HT1080 (cell line): ENCODE measurements at regions not wholly inside any gene's neighbourhood (a gene's known extent, or its start where the extent isn't known, plus 50 kb on each side); places are given as distances from the start of the nearest gene placed in this dataset.

ENCODE experiments used
- DNase-seq: peaks from one replicate; pipeline ENCODE4 v3.0.0-alpha.2; 2015; ENCODE audit warnings: low read depth

GRCh38 chr2:14235667-14236066, 396.9 kb upstream of the LRATD1 start:
- no peak for DNase-seq

GRCh38 chr2:14237902-14238301, 394.6 kb upstream of the LRATD1 start:
- no peak for DNase-seq

- no peak for DNase-seq
Observed at GRCh38 chr2:14239605-14240004, 392.9 kb upstream of the LRATD1 start.

DNA sequence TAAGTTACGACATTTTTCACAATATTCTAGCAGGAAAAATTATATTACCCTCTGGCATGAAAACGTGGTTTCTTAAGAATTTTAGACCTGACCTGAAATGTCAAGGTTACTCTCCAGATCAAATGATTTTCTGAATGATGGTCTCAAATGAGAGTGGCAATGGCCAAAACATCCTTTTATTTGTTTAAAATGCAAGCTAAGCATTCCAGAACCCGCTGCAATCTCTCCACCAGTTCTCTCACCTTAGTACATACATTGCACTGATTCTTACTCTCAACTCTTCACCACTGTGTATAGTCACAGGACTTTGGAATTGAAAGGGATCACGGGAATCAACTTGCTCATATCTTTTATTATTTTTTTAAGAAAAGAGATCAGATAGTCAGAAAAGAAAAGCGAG, 391.6 kb upstream of the LRATD1 start:
- DNase-seq: no peak

DNA sequence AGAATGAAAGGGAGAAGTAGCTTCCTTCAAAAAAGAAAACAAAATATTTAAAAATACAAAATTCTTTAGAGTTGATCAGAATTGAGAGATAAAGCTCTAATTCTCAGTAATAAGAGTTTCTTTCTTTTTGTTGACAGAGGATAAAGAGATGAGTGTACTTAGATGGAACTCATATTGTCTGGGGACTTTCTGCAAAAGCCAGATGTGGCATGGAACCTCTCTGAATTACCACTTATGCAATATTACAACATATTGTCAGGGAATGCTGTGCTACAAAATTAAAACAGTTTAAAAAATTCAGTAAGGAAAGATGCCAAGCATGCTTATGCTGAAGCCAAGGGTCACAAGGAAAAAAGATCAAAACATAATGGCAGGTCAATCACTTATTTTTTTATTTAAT, 386.6 kb upstream of the LRATD1 start:
- DNase-seq: no peak

GRCh38 chr2:14255135-14255820, 377.2 kb upstream of the LRATD1 start:
- DNase-seq: no peak

DNA sequence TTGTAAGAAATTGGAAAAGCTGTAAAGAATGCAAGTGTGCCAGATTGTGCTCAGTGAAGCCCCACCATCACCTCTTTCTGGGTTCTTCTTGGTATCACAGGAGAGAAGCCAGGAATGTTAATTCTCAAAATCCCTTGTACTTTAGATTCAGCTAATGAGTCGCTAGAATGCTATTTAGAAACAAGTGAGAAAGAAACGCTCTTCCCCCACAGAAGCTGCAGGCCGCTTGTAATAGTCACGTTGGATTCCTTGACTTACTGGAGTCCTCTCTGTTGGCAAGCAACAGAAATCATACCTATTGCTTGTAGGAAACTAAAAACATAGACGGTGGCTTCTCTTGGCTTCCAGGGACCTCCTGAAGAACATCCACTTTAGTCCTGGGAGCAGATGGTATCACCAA, 375.6 kb upstream of the LRATD1 start:
- peak; percentile 15 for DNase-seq

GRCh38 chr2:14257801-14258507, 374.6 kb upstream of the LRATD1 start:
- no peak for DNase-seq

DNA sequence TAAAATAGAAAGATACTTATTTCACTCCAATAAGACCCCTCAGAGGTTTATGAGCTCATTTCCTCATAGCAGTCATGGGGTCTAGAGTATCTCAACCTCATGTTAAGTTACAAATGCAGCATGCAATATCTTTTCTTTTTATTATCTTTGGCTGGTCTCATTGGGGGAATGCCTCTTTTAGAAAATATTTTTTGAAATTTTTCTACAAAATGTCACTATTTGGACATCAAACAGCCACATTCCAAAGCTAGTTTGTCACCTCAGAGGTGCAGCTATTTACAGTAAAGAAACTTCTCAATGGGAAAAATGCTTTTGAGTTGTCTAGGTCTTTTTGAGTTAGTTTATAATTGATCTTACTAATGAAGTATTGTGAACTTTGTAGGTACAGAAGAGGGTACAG, 370.7 kb upstream of the LRATD1 start:
- DNase-seq: no peak

DNA sequence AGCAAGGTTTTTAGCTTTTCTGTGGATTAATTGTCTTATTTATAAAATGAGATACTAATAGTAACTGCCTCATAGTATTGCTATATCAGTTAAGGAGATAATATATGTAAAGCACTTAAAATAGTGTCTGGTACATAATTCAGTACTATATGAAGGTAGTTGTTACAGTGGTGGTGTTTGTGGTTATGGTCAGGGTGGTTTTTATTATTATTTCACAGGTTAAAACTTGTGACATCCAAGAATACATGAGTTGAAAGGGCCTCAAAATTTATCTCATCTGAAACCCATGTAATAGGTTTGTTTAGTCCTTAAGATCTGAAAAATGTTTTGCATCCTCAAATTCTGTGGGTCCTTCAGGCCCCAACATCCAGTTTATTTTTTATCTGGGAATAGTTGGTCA, 369.5 kb upstream of the LRATD1 start:
- DNase-seq: no peak

DNA sequence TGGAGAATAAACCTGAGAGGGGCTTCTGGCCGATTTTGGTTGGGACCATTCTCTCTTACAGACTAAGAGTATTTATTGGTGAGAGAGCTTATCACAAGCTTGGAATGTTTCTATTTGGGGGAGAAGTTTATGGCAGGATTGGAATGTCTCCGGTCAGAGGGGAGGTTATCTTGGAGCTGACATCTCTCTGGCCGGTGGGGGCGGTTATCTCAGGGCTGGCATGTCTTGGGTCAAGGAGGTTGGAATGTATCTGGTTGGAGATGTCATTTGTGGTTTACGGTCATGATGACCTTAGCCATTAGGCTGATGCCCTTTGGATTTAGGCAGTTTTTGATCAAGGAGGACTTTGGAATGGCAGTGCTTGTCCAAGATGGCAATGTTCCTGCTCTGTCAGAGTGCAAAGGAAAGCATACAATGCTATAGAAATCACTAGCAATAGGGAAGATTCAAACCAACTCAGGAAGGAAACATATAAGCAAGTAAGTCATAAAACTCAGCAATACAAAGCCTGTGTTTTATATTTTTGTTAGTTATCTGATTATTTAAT, 362.4 kb upstream of the LRATD1 start:
- DNase-seq: no peak

GRCh38 chr2:14272396-14273075, 360.0 kb upstream of the LRATD1 start:
- no peak for DNase-seq

DNA sequence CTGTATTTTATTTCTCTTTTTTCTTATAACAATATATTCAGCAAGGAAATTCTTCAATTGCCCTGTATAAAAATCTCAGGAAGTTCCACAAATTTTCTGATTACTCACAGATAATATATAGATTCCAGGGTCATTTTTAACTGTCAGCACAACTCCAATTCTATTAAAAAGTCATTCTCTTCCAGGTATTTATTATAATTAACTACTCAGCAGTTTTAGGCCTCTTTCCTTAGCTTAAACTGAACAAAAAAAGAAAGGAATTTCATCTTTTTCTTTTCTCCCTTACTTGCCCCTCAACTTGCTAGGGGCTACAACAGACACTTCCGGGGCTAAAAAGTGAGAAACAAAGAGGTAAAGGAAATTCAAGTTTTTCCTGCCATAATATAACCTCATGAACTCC, 358.9 kb upstream of the LRATD1 start:
- no peak for DNase-seq

- no peak for DNase-seq
Observed at GRCh38 chr2:14284244-14284643, 348.3 kb upstream of the LRATD1 start.

DNA sequence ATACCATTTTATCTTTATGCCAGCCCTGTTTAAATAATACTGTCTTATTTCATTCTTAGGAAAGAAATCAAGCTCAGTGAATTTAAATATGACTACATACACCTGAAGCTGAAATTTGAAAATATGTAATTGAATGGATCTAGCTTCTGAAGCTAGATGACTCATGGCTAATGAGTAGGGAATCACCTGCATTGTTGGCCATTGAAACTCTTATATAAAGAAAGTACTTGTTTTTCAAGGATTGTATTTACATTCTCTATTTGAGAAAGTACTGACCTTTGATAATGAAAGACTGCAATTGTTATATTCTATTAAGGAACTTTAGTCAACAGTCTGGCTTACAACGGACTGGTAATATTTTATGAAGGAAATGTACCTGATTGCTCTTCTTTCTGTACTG, 346.7 kb upstream of the LRATD1 start:
- DNase-seq: no peak

DNA sequence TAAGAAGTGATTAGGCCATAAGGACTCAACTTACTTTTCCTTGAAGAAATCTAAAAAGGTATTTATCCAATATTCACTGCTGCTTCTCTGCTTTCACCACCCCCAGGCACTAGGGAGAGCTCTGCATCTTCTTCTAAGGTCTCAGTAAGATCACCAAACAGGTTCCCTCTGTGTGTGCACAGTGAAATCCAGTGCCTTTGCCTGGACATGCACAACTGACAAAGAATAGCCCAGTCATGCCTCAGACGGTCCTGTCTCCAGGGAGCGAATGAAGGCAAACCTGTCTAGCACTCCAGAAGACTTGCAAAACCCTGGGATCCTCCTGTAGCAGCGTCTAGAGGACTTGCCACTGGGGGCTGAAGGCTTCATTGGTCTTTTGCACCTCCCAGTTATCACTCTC, 344.5 kb upstream of the LRATD1 start:
- no peak for DNase-seq

GRCh38 chr2:14292964-14293363, 339.6 kb upstream of the LRATD1 start:
- DNase-seq: no peak

- DNase-seq: no peak
Observed at GRCh38 chr2:14297340-14297739, 335.2 kb upstream of the LRATD1 start.

DNA sequence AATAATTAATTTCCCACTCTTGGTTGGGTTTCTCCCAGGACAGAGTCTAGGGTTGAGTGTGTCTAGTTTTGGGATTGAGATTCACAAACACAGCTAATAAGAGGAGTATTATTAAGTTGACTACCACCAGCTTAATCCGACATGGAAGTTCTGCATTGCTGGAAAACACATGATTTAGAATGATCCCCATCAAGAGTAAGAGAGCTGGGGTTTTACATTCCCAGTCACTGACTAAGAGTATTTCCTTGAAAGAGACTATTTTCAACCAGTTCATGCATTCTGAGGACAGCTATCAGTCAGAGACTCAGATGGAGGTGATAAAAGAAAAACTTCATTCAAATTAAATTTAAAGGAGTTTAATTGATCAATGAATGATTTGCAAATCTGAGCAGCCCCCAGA, 334.6 kb upstream of the LRATD1 start:
- DNase-seq: no peak

- DNase-seq: no peak
Observed at GRCh38 chr2:14301331-14301730, 331.2 kb upstream of the LRATD1 start.

GRCh38 chr2:14303366-14304115, 329.0 kb upstream of the LRATD1 start:
- DNase-seq: no peak

- DNase-seq: no peak
Observed at GRCh38 chr2:14304326-14304725, 328.2 kb upstream of the LRATD1 start.
